ENCODE measurements at regions not wholly inside any gene's neighbourhood (a gene's known extent, or its start where the extent isn't known, plus 50 kb on each side); places are given as distances from the start of the nearest gene placed in this dataset.

GRCh38 chr13:111485491-111486250, 165.2 kb downstream of the TEX29 start:
- TF ChIP-seq CTCF (IDR thresholded peaks at IDR 0.05) (no peak), TEAD1 (CRISPR knock-in tag; IDR thresholded peaks at IDR 0.05) (no peak), MAX (CRISPR knock-in tag; IDR thresholded peaks at IDR 0.05) (no peak), ATF6 (CRISPR knock-in tag; IDR thresholded peaks at IDR 0.05) (no peak)

Measured in WTC11 (cell line).